HG02973 (cell line): ENCODE measurements at regions not wholly inside any gene's neighbourhood (a gene's known extent, or its start where the extent isn't known, plus 50 kb on each side); places are given as distances from the start of the nearest gene placed in this dataset.

Source experiments
- ATAC-seq: cut with Tn5 transposase; IDR thresholded peaks from one replicate; pipeline ENCODE4 v1.9.1; 2021; ENCODE audit warnings: moderate library complexity; ENCODE audit not compliant: unreplicated experiment

GRCh38 chr3:72350761-72351505, 497.3 kb downstream of the SHQ1 start:
- no peak for ATAC-seq

- no peak for ATAC-seq
Measured at GRCh38 chr3:72348357-72348756, 499.9 kb downstream of the SHQ1 start.

GRCh38 chr3:72347819-72348319, 500.4 kb downstream of the SHQ1 start:
- no peak for ATAC-seq

- ATAC-seq, result no peak
Measured at GRCh38 chr3:72346526-72346926, 501.7 kb downstream of the SHQ1 start.

GRCh38 chr3:72345980-72346379, 502.3 kb downstream of the SHQ1 start:
- ATAC-seq, result no peak

- ATAC-seq, result no peak
Measured at GRCh38 chr3:72345237-72345878, 502.9 kb downstream of the SHQ1 start.

GRCh38 chr3:72344647-72345046, 503.6 kb downstream of the SHQ1 start:
- no peak for ATAC-seq

- no peak for ATAC-seq
Measured at GRCh38 chr3:72344236-72344635, 504.0 kb downstream of the SHQ1 start.

- no peak for ATAC-seq
Measured at GRCh38 chr3:72343078-72343477, 505.2 kb downstream of the SHQ1 start.

GRCh38 chr3:72342450-72342849, 505.8 kb downstream of the SHQ1 start:
- no peak for ATAC-seq

- ATAC-seq, result no peak
Measured at GRCh38 chr3:72341920-72342319, 506.3 kb downstream of the SHQ1 start.

GRCh38 chr3:72341380-72341770, 506.9 kb downstream of the SHQ1 start:
- ATAC-seq, result no peak

GRCh38 chr3:72340476-72341379, 507.5 kb downstream of the SHQ1 start:
- no peak for ATAC-seq

GRCh38 chr3:72340056-72340455, 508.2 kb downstream of the SHQ1 start:
- no peak for ATAC-seq

GRCh38 chr3:72339670-72340030, 508.6 kb downstream of the SHQ1 start:
- ATAC-seq, result no peak

GRCh38 chr3:72338942-72339669, 509.1 kb downstream of the SHQ1 start:
- ATAC-seq, result no peak

- ATAC-seq, result no peak
Measured at GRCh38 chr3:72338082-72338941, 509.9 kb downstream of the SHQ1 start.

- no peak for ATAC-seq
Measured at GRCh38 chr3:72337480-72337855, 510.8 kb downstream of the SHQ1 start.

- ATAC-seq, result no peak
Measured at GRCh38 chr3:72336821-72337479, 511.3 kb downstream of the SHQ1 start.
